CD4-positive, CD25-positive, alpha-beta regulatory T cell (primary cell): ENCODE measurements at regions not wholly inside any gene's neighbourhood (a gene's known extent, or its start where the extent isn't known, plus 50 kb on each side); places are given as distances from the start of the nearest gene placed in this dataset.

Source experiments
- ATAC-seq, 2 donors: fragments of 150-1000 bp; cut with Tn5 transposase; one replicate each; pipeline ENCODE4 v1.10.0; 2021; ENCODE audit warnings: low read depth in 2 of 2, moderate number of reproducible peaks in 2 of 2, moderate library complexity in 1 of 2
- DNase-seq, 3 donors: peaks; one replicate each; pipeline versions ENCODE4 v3.0.0 to v3.0.0-alpha.2; 2012 to 2022; ENCODE audit warnings: mixed read lengths in 1 of 3
- H3K27ac ChIP-seq: one replicate; pipeline ENCODE4 v1.7.0; 2013; ENCODE audit warnings: mild to moderate bottlenecking, low read length; ENCODE audit not compliant: insufficient read depth, poor library complexity, severe bottlenecking
- H3K27me3 ChIP-seq: one replicate; pipeline ENCODE4 v1.7.0; 2013; ENCODE audit warnings: low read length; ENCODE audit not compliant: control insufficient read depth, insufficient read depth
- H3K36me3 ChIP-seq: one replicate; pipeline ENCODE4 v1.7.0; 2013; ENCODE audit warnings: mild to moderate bottlenecking, low read length, moderate library complexity; ENCODE audit not compliant: control insufficient read depth, insufficient read depth
- H3K4me1 ChIP-seq: 2 replicates; pipeline ENCODE4 v1.7.0; 2013; ENCODE audit warnings: mild to moderate bottlenecking, low read length; ENCODE audit not compliant: insufficient read depth, control insufficient read depth, poor library complexity, severe bottlenecking
- H3K4me3 ChIP-seq: one replicate; pipeline ENCODE4 v1.7.0; 2013; ENCODE audit warnings: low read depth, mild to moderate bottlenecking, low read length, moderate library complexity
- H3K9me3 ChIP-seq, 2 experiments: 1 replicate in 1 of 2; 2 replicates in 1 of 2; pipeline ENCODE4 v1.7.0; 2013; ENCODE audit warnings: low read length in 2 of 2, mild to moderate bottlenecking in 1 of 2, moderate library complexity in 1 of 2; ENCODE audit not compliant: control insufficient read depth in 2 of 2
- H3K27ac Mint-ChIP-seq, 3 donors: one replicate each; pipeline ENCODE4 v1.8.0; 2020 to 2022; ENCODE audit warnings: mild to moderate bottlenecking in 3 of 3, mixed read lengths in 3 of 3, moderate library complexity in 2 of 3
- H3K27me3 Mint-ChIP-seq: one replicate; pipeline ENCODE4 v1.8.0; 2022; ENCODE audit warnings: mild to moderate bottlenecking, mixed read lengths
- H3K36me3 Mint-ChIP-seq: one replicate; pipeline ENCODE4 v1.8.0; 2020; ENCODE audit warnings: mixed read lengths
- H3K4me1 Mint-ChIP-seq, 4 donors: one replicate each; pipeline ENCODE4 v1.8.0; 2020 to 2022; ENCODE audit warnings: mixed read lengths in 4 of 4, mild to moderate bottlenecking in 1 of 4
- H3K4me3 Mint-ChIP-seq, 4 donors: one replicate each; pipeline ENCODE4 v1.8.0; 2020 to 2022; ENCODE audit warnings: mild to moderate bottlenecking in 4 of 4, mixed read lengths in 4 of 4, moderate library complexity in 3 of 4
- H3K9me3 Mint-ChIP-seq, 7 donors: one replicate each; pipeline ENCODE4 v1.8.0; 2020 to 2022; ENCODE audit warnings: mixed read lengths in 7 of 7, mild to moderate bottlenecking in 3 of 7, moderate library complexity in 2 of 7

DNA sequence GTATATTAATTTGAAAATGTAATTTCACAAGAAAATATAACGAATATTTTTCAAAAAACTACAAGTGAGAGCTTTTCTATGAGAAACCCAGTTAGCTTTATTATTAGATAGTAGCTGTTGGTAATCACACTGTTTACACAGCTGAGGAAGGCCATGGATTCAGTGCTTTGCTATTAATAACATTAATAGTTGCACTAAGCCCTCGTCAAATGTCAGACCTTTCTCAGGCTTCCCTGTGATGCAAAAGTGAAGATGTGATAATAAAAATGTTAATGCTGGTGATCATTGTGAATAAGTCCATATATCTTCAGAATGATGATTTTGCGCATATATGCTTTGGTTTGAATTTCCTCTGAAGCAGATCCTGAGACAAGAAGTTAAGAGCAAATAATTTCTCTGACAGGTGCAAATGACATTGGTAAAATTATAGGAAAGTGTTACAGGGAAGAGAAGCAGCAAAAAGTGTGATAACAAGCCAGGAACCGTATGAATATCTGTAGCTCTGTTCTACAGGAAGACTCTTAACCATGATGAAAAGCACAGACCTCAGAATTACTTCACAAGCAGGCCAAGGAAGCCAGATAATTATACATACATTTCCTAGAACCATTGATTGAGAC lies 56.5 kb upstream of the CNTN6 start:
- Histone ChIP-seq H3K36me3 (no peaks in the 10 kb centered on the region), H3K4me3 (no peak overlapping the region), H3K9me3 (peaks cover 0 to 5% of the 10 kb centered on the region in 2 experiments), H3K27me3 (no peaks in the 10 kb centered on the region), H3K27ac (no peak overlapping the region), H3K4me1 (no peaks in the 10 kb centered on the region)
- Mint-ChIP-seq H3K27ac (no peak overlapping the region), H3K9me3 (peaks cover 2 to 25% (median 10%) of the 10 kb centered on the region in 7 donors), H3K4me1 (no peaks in the 10 kb centered on the region), H3K36me3 (no peaks in the 10 kb centered on the region), H3K27me3 (no peaks in the 10 kb centered on the region), H3K4me3 (no peak overlapping the region)
- ATAC-seq (no peak), DNase-seq (no peak)

DNA sequence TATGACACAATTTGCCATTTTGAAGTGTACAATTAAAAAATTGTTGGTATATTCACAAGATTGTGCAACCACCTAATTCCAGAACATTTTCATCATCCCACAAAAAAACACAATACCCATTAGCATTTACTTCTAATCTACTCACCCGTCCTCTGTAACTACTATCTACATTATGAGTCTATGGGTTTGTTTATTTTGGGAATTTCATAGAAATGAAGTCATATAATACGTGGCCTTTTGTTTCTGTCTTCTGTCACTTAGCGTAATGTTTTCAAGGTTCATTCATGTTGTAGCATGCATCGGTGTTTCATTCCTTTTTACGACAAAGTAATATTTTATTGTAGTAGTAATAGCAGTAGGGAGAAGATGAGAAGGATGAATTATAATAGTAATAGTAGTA lies 55.2 kb upstream of the CNTN6 start:
- no peak for ATAC-seq
- Histone ChIP-seq H3K27ac (no peak overlapping the region), H3K9me3 (peaks cover 0 to 3% of the 10 kb centered on the region in 2 experiments), H3K36me3 (no peaks in the 10 kb centered on the region), H3K4me1 (no peaks in the 10 kb centered on the region), H3K27me3 (no peaks in the 10 kb centered on the region), H3K4me3 (no peak overlapping the region)
- Mint-ChIP-seq H3K27ac (no peak overlapping the region), H3K4me3 (no peak overlapping the region), H3K36me3 (no peaks in the 10 kb centered on the region), H3K27me3 (no peaks in the 10 kb centered on the region), H3K4me1 (no peaks in the 10 kb centered on the region), H3K9me3 (peaks cover 3 to 31% (median 8%) of the 10 kb centered on the region in 7 donors)
- DNase-seq, result no peak
